HG02970 (cell line): ENCODE measurements at regions not wholly inside any gene's neighbourhood (a gene's known extent, or its start where the extent isn't known, plus 50 kb on each side); places are given as distances from the start of the nearest gene placed in this dataset.
"Not testable (repeated sequence)": the region's sequence is repeated elsewhere in the genome, so short reads cannot be mapped to it uniquely, and the experiment has no call there.

Source experiments
- ATAC-seq: cut with Tn5 transposase; IDR thresholded peaks from one replicate; pipeline ENCODE4 v1.9.1; 2021; ENCODE audit warnings: mild to moderate bottlenecking, moderate library complexity, moderate number of reproducible peaks; ENCODE audit not compliant: unreplicated experiment, low FRiP score

DNA sequence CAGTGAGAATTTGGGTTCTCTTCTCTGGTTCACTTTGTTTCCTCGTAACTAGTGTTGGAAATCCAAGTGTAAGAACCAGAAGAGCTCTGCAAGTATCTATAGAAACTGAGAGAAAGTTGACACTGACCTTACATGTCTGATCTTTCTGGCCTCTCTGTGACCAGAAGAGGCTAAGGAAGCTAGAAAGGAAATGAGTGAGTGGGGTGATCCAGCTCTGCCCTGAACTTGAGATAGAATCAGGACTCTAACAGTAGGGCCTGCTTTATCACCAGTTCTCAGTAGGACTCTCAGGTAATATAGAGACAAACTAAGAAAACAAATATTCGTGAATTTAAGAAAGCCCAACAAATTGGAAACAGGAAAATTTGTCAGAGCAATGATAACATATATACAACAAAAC, 441.2 kb upstream of the ZNF804A start:
- ATAC-seq: no peak

- no peak for ATAC-seq
These were observed 435.9 kb upstream of the ZNF804A start for GRCh38 chr2:184162426-184162825.

DNA sequence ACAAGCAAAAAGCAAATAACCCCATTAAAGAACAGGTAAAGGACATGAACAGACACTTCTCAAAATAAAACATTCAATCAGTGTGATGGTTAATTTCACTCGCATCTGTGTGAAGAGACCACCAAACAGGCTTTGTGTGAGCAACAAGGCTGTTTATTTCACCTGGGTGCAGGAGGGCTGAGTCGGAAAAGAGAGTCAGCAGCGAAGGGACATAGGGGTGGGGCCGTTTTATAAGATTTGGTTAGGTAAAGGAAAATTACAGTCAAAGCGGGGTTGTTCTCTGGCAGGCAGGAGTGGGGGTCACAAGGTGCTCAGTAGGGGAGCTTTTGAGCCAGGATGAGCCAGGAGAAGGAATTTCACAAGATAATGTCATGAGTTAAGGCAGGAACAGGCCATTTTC, 429.5 kb upstream of the ZNF804A start:
- ATAC-seq: not testable (repeated sequence)

- no peak for ATAC-seq
These were observed 429.0 kb upstream of the ZNF804A start for GRCh38 chr2:184169366-184169765.

DNA sequence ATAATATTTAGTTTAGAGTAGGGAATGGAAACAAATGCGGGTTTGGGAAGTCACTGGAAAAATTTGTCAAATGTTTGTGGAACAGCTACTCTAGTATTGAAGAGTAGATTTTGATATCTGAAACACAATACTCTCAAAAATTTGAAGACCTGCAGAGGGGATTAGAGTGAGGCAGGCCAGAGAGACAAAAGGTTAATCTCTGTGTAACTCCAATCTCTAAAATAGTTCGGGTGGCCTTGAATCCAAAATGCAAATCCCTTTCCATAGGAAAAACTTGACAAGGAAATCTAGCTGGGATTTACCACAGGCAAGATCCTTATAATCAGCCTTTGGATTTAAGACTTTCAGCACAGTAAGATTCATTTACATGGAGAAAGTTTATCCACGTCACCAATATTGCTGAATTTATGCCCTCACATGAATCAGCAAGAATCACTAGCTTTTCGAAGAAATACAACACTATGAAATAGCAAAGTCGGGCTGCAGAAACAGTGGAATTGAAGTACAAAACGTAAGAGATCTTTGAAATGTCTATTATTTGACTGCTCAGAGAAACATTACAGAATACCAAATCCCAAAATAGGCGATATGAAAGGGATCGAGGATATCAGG, 423.7 kb upstream of the ZNF804A start:
- no peak for ATAC-seq

DNA sequence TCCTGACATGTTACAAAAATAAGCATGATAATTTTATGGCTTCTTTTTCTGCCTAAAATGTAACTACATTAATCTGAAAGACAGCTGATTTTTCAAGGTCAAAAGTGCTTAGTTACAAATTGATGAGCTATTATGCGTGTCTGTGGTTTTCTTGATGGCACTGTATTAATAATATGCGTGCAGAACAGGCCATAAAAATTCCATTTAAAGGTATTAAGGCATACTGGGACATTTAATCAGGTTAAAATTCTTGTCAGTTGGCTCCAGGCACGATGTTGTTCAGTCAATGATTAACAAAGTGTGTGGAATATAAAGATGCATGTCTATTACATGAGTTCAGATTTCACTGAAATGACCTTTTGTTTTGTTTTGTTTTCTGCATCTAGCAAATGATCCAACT, 420.1 kb upstream of the ZNF804A start:
- ATAC-seq: no peak

- no peak for ATAC-seq
These were observed 411.9 kb upstream of the ZNF804A start for GRCh38 chr2:184186436-184186835.

DNA sequence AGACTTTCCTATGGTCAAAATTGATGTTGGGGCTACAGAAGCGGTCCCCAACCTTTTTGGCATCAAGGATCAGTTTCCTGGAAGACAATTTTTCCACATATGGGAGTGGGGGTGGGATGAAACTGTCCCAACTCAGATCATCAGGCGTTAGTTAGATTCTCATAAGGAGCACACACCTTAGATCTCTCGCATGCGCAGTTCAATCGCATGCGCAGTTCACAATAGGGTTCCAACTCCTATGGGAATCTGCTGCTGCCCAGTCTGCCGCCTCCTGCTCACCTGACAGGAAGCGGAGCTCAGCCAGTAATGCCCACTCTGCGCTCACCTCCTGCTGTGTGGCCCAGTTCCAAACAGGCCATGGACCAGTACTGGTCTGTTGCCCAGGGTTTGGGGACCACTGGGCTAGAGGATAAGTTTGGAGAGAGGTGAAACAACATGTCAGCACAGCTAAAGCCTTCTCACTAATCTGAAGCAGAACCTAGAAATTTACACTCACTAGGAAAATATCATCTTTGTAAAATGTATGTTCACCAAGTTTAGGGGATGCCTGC, 410.8 kb upstream of the ZNF804A start:
- ATAC-seq: no peak

- ATAC-seq: no peak
These were observed 407.6 kb upstream of the ZNF804A start for GRCh38 chr2:184190725-184191124.

- no peak for ATAC-seq
These were observed 405.7 kb upstream of the ZNF804A start for GRCh38 chr2:184192649-184193048.

- no peak for ATAC-seq
These were observed 400.9 kb upstream of the ZNF804A start for GRCh38 chr2:184197413-184197812.

DNA sequence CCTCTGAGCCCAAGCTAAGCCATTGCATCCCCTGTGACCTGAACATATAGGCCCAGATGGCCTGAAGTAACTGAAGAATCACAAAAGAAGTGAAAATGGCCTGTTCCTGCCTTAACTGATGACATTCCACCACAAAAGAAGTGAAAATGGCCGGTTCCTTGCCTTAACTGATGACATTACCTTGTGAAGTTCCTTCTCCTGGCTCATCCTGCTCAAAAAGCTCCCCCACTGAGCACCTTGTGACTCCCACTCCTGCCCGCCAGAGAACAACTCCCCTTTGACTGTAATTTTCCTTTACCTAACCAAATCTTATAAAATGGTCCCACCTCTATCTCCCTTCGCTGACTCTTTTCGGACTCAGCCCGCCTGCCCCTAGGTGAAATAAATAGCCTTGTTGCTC, 399.5 kb upstream of the ZNF804A start:
- ATAC-seq: not testable (repeated sequence)

DNA sequence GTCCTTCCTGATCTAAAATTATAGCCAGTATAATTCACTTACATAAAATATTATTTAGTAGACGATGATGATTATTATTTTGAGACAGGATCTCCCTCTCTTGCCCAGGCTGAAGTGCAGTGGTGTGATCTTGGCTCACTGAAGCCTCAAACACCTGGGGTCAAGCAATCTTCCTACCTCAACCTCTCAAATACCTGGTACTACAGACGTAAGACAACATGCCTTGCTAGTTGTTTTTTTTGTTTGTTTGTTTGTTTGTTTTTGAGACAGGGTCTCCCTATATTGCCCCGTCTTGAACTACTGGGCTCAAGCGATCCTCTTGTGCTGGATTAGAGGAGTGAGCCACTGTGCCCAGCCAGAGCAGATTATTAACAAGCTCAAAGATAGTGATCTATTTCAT, 399.1 kb upstream of the ZNF804A start:
- no peak for ATAC-seq

DNA sequence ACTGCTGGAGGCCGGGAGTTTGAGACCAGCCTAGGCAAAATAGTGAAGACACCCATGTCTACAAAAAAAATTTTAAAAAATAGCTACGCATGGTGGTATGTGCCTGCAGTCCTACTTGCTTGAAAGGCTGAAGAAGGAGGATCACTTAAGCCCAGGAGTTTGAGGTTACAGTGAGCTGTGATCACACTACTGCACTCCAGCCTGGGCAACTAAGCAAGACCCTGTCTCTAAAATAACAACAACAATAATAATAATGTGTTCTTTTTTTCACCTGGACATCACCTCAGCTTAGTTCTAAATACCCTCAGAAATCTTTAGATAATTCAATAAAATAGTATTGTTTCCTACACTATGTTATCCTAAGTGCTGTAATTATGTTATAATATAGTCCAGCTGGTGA, 397.1 kb upstream of the ZNF804A start:
- ATAC-seq: no peak

DNA sequence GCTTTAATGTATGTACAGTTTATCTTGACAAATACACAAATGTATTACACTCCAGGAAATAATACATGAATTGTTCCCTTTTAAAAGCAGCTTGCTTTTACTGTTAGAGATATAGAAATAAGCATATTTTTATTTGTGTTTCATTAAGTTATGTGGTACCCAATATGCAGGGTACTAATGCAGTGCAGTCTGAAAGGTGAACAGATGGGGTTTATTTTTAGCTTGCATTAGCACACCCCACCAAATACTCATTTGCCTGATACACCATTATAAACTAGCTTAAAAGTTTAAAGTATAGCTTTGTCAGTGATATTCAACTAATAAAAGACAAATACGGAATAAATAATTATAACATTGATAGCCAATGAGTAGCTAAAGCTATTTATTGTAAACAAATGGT, 394.7 kb upstream of the ZNF804A start:
- no peak for ATAC-seq

GRCh38 chr2:184205048-184205596, 393.2 kb upstream of the ZNF804A start:
- no peak for ATAC-seq

DNA sequence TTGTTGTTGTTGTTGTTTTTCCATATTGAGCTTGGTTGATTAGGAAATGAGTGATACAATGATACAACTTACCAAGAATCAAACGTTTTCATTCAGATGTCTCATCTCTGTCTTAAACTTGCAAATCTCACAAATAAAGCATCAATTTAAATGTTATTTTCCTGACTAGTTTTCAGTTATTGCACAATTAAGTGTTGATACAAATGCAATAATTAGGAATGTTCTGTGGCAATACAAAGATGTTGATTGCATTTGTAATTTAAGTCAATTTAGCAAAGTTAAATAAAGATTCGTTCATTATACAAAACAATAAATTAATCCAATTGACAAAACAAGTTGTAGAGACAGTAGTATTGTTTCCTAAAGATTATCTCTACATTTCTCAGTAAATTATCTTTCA, 392.3 kb upstream of the ZNF804A start:
- no peak for ATAC-seq

DNA sequence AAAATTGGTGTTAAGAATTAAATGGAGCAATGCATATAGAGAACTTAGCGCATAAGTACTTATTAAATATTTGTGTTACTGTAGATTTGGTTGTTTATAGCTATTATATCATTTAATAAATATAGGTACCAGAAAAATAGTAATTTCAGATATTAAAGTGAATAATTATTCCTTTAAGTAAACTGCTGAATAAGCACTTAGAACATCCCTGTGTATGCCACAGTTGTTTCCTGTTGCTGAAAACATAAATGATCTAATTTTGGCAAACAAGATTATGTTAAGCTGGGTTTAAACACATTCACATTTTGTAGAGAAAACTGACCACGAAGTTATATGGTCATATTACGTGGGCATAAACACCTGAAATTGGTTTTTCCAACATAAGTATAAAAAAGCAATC, 388.0 kb upstream of the ZNF804A start:
- ATAC-seq: no peak

- no peak for ATAC-seq
These were observed 382.6 kb upstream of the ZNF804A start for GRCh38 chr2:184215745-184216144.

GRCh38 chr2:184256611-184257010, 341.7 kb upstream of the ZNF804A start:
- ATAC-seq: no peak

DNA sequence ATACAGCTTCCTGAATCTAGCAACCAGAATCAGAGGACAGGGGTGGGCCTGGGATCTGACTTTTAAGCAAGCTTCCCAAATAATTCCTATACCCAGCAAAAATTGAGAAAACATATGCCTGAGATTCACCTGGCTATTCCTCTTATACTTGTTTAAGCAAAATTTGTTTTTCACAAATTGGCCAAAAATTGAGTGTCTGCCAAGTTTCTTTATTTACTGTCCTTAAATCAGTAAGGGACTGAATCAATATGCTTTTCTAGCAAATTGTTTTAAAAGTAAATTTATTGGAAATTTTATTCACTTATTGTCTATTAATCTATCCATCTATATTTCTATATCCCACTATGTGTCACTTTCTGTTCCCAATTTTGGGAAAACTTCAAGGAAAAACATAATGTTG, 337.0 kb upstream of the ZNF804A start:
- no peak for ATAC-seq

- ATAC-seq: no peak
These were observed 336.5 kb upstream of the ZNF804A start for GRCh38 chr2:184261818-184262217.
